ENCODE measurements at regions not wholly inside any gene's neighbourhood (a gene's known extent, or its start where the extent isn't known, plus 50 kb on each side); places are given as distances from the start of the nearest gene placed in this dataset.

GRCh38 chr6:166754218-166755030, 127.4 kb upstream of the RPS6KA2 start:
- TF ChIP-seq, protein P1, sequence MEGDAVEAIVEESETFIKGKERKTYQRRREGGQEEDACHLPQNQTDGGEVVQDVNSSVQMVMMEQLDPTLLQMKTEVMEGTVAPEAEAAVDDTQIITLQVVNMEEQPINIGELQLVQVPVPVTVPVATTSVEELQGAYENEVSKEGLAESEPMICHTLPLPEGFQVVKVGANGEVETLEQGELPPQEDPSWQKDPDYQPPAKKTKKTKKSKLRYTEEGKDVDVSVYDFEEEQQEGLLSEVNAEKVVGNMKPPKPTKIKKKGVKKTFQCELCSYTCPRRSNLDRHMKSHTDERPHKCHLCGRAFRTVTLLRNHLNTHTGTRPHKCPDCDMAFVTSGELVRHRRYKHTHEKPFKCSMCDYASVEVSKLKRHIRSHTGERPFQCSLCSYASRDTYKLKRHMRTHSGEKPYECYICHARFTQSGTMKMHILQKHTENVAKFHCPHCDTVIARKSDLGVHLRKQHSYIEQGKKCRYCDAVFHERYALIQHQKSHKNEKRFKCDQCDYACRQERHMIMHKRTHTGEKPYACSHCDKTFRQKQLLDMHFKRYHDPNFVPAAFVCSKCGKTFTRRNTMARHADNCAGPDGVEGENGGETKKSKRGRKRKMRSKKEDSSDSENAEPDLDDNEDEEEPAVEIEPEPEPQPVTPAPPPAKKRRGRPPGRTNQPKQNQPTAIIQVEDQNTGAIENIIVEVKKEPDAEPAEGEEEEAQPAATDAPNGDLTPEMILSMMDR (IDR thresholded peaks at IDR 0.05), result no peak
- no peak for TF ChIP-seq POLR2AphosphoS5 (IDR thresholded peaks at IDR 0.05)
- TF ChIP-seq POLR2A (IDR thresholded peaks at IDR 0.05), result no peak
